ENCODE measurements at regions not wholly inside any gene's neighbourhood (a gene's known extent, or its start where the extent isn't known, plus 50 kb on each side); places are given as distances from the start of the nearest gene placed in this dataset.

- no peak for DNase-seq
These were observed 122.0 kb upstream of the MGAT5 start for GRCh38 chr2:134131681-134132489.

GRCh38 chr2:134132490-134132857, 121.4 kb upstream of the MGAT5 start:
- no peak for DNase-seq

GRCh38 chr2:134133622-134134312, 120.1 kb upstream of the MGAT5 start:
- no peak for DNase-seq

- DNase-seq = no peak
These were observed 119.6 kb upstream of the MGAT5 start for GRCh38 chr2:134134313-134134706.

GRCh38 chr2:134134827-134135226, 119.0 kb upstream of the MGAT5 start:
- no peak for DNase-seq

GRCh38 chr2:134135793-134136192, 118.1 kb upstream of the MGAT5 start:
- DNase-seq = no peak

GRCh38 chr2:134136731-134137130, 117.1 kb upstream of the MGAT5 start:
- DNase-seq = no peak

- no peak for DNase-seq
These were observed 116.7 kb upstream of the MGAT5 start for GRCh38 chr2:134137182-134137611.

GRCh38 chr2:134138115-134138514, 115.8 kb upstream of the MGAT5 start:
- no peak for DNase-seq

GRCh38 chr2:134139611-134140010, 114.3 kb upstream of the MGAT5 start:
- DNase-seq = no peak

GRCh38 chr2:134140251-134140661, 113.6 kb upstream of the MGAT5 start:
- DNase-seq = no peak

- DNase-seq = no peak
These were observed 112.1 kb upstream of the MGAT5 start for GRCh38 chr2:134141598-134142340.

GRCh38 chr2:134142341-134142738, 111.5 kb upstream of the MGAT5 start:
- DNase-seq = no peak

- DNase-seq = no peak
These were observed 111.0 kb upstream of the MGAT5 start for GRCh38 chr2:134142903-134143302.

GRCh38 chr2:134143568-134143967, 110.3 kb upstream of the MGAT5 start:
- no peak for DNase-seq

GRCh38 chr2:134144081-134144596, 109.7 kb upstream of the MGAT5 start:
- DNase-seq = no peak

- no peak for DNase-seq
These were observed 109.2 kb upstream of the MGAT5 start for GRCh38 chr2:134144651-134145050.

GRCh38 chr2:134145519-134145918, 108.4 kb upstream of the MGAT5 start:
- DNase-seq = no peak

GRCh38 chr2:134146161-134146560, 107.7 kb upstream of the MGAT5 start:
- no peak for DNase-seq

GRCh38 chr2:134146620-134147019, 107.3 kb upstream of the MGAT5 start:
- DNase-seq = no peak

- no peak for DNase-seq
These were observed 105.7 kb upstream of the MGAT5 start for GRCh38 chr2:134148172-134148571.

- DNase-seq = no peak
These were observed 104.9 kb upstream of the MGAT5 start for GRCh38 chr2:134148843-134149472.

- no peak for DNase-seq
These were observed 104.0 kb upstream of the MGAT5 start for GRCh38 chr2:134149904-134150303.

All from activated T-cell treated with anti-CD3 and anti-CD28 coated beads, Interleukin-2, amount 50 U/mL, for 1 hour (primary cell).